ENCODE measurements at regions not wholly inside any gene's neighbourhood (a gene's known extent, or its start where the extent isn't known, plus 50 kb on each side); places are given as distances from the start of the nearest gene placed in this dataset.

- WGBS = 83% methylated on average over 4 of the region's 4 CpGs
- Histone ChIP-seq H3K4me1 (ENCODE audit: insufficient read depth) (no peaks in the 10 kb centered on the region), H3K4me3 (ENCODE audit: low read depth, low read length) (no peak overlapping the region), H3K36me3 (ENCODE audit: insufficient read depth) (no peaks in the 10 kb centered on the region), H3K27ac (ENCODE audit: low read depth) (no peak overlapping the region)
- no peak for DNase-seq (ENCODE audit: extremely low spot score)
Measured at GRCh38 chr11:23087407-23087806, 227.1 kb upstream of the CCDC179 start.

DNA sequence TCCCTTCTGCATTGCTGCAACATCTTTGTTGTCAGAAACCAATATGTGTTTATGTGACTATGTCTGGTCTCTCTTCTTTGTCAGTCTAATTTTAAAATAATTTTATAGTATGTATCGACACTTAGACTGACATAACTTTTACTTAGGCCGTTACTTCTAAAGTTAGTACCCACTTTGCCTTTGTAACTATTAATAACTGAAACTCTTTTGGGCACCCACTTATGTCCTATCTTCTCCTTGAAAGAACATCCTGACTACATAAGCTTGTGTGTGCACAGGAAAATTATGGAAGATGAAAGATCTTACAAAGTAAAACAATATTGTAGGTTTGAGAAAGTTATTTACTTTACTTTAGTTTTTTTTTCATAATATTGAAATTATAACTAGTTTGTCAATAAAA lies 230.4 kb upstream of the CCDC179 start:
- Histone ChIP-seq H3K36me3 (ENCODE audit: insufficient read depth) (no peaks in the 10 kb centered on the region), H3K27ac (ENCODE audit: low read depth) (no peak overlapping the region), H3K4me1 (ENCODE audit: insufficient read depth) (no peaks in the 10 kb centered on the region), H3K4me3 (ENCODE audit: low read depth, low read length) (no peak overlapping the region)
- 84% methylated on average over 2 of the region's 2 CpGs for WGBS
- no peak for DNase-seq (ENCODE audit: extremely low spot score)

GRCh38 chr11:23095650-23096189 lies 235.4 kb upstream of the CCDC179 start:
- no peaks in the 10 kb centered on the region for H3K4me1 ChIP-seq (ENCODE audit: insufficient read depth)
- H3K27ac ChIP-seq (ENCODE audit: low read depth) = no peak overlapping the region
- no peak for DNase-seq (ENCODE audit: extremely low spot score)
- 86% methylated on average over 2 of the region's 2 CpGs for WGBS
- H3K4me3 ChIP-seq (ENCODE audit: low read depth, low read length) = no peak overlapping the region
- H3K36me3 ChIP-seq (ENCODE audit: insufficient read depth) = no peaks in the 10 kb centered on the region

DNA sequence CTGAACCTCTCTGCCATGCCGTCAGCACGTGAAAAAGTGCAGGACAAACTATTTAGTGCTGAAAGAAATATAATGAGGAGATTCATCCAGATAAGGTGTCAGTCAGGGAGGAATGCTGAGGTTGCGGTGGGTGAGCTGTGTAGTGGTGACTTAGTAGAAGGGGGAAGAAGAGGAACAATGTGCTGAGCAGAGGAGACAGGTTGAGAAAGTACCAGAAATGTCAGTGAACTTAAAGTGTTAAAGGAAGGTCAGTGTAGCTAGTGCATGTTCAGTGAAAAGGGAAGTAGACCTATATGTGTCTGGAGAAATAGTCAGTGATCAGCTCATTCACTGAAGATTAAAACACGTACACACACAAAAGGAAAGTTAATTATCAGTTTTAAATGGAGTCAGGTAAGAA lies 237.6 kb upstream of the CCDC179 start:
- Histone ChIP-seq H3K27ac (ENCODE audit: low read depth) (no peak overlapping the region), H3K36me3 (ENCODE audit: insufficient read depth) (no peaks in the 10 kb centered on the region), H3K4me3 (ENCODE audit: low read depth, low read length) (no peak overlapping the region), H3K4me1 (ENCODE audit: insufficient read depth) (no peaks in the 10 kb centered on the region)
- WGBS = 53% methylated on average over 4 of the region's 4 CpGs
- no peak for DNase-seq (ENCODE audit: extremely low spot score)

GRCh38 chr11:23099256-23099655 lies 239.0 kb upstream of the CCDC179 start:
- no peak overlapping the region for H3K4me3 ChIP-seq (ENCODE audit: low read depth, low read length)
- H3K4me1 ChIP-seq (ENCODE audit: insufficient read depth) = no peaks in the 10 kb centered on the region
- DNase-seq (ENCODE audit: extremely low spot score) = no peak
- 97% methylated on average over 1 of the region's 1 CpG for WGBS
- H3K27ac ChIP-seq (ENCODE audit: low read depth) = no peak overlapping the region
- H3K36me3 ChIP-seq (ENCODE audit: insufficient read depth) = no peaks in the 10 kb centered on the region

DNA sequence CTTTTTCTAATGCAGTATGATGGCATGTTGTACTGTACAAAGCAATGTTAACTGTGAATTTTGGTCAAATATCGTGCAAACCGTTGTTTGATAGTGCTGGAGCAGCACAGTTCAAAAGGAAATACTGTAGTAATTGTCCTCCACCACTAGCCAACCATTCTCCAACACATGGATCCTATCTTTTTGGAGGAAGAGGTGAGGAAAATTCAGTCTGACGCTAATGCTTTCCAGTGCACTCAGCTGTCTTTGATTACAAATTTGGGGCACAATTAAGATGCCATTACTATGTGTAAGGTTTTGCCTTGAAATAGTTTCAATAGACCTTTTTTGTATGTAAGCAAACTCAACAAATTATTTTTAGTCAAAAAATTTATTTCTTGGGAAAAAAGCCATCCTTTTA lies 240.5 kb upstream of the CCDC179 start:
- no peak for DNase-seq (ENCODE audit: extremely low spot score)
- H3K4me1 ChIP-seq (ENCODE audit: insufficient read depth) = no peaks in the 10 kb centered on the region
- no peaks in the 10 kb centered on the region for H3K36me3 ChIP-seq (ENCODE audit: insufficient read depth)
- WGBS = 89% methylated on average over 3 of the region's 3 CpGs
- H3K4me3 ChIP-seq (ENCODE audit: low read depth, low read length) = no peak overlapping the region
- no peak overlapping the region for H3K27ac ChIP-seq (ENCODE audit: low read depth)

- no peaks in the 10 kb centered on the region for H3K36me3 ChIP-seq (ENCODE audit: insufficient read depth)
- H3K27ac ChIP-seq (ENCODE audit: low read depth) = no peak overlapping the region
- no peak for DNase-seq (ENCODE audit: extremely low spot score)
- no peak overlapping the region for H3K4me3 ChIP-seq (ENCODE audit: low read depth, low read length)
- WGBS = over 99% methylated on average over 2 of the region's 2 CpGs
- H3K4me1 ChIP-seq (ENCODE audit: insufficient read depth) = no peaks in the 10 kb centered on the region
Measured at GRCh38 chr11:23103416-23103815, 243.1 kb upstream of the CCDC179 start.

DNA sequence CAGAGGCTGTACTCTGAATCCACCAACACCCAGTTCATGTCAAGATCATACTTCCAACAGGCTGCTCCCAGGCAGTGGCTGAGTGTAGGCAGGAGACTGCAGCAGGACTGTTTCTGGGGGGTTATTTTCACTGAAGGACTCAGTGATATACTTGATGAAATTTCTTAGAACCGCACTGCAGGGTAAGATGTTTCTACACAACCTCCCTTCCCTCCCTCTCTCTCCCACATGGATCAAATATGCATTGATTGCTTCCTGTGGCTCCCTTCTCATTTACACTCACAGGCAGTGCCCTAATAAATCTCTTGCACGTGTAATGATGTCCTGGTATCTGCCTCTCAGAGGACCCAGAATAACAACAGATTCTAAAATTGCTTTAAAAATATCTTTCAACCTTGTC lies 251.3 kb upstream of the CCDC179 start:
- Histone ChIP-seq H3K4me1 (ENCODE audit: insufficient read depth) (no peaks in the 10 kb centered on the region), H3K36me3 (ENCODE audit: insufficient read depth) (no peaks in the 10 kb centered on the region), H3K4me3 (ENCODE audit: low read depth, low read length) (no peak overlapping the region), H3K27ac (ENCODE audit: low read depth) (no peak overlapping the region)
- WGBS = 71% methylated on average over 2 of the region's 2 CpGs
- no peak for DNase-seq (ENCODE audit: extremely low spot score)

GRCh38 chr11:23112390-23112789 lies 252.1 kb upstream of the CCDC179 start:
- no peak for DNase-seq (ENCODE audit: extremely low spot score)
- no peak overlapping the region for H3K4me3 ChIP-seq (ENCODE audit: low read depth, low read length)
- H3K4me1 ChIP-seq (ENCODE audit: insufficient read depth) = no peaks in the 10 kb centered on the region
- no peak overlapping the region for H3K27ac ChIP-seq (ENCODE audit: low read depth)
- H3K36me3 ChIP-seq (ENCODE audit: insufficient read depth) = no peaks in the 10 kb centered on the region
- WGBS = 70% methylated on average over 4 of the region's 4 CpGs

DNA sequence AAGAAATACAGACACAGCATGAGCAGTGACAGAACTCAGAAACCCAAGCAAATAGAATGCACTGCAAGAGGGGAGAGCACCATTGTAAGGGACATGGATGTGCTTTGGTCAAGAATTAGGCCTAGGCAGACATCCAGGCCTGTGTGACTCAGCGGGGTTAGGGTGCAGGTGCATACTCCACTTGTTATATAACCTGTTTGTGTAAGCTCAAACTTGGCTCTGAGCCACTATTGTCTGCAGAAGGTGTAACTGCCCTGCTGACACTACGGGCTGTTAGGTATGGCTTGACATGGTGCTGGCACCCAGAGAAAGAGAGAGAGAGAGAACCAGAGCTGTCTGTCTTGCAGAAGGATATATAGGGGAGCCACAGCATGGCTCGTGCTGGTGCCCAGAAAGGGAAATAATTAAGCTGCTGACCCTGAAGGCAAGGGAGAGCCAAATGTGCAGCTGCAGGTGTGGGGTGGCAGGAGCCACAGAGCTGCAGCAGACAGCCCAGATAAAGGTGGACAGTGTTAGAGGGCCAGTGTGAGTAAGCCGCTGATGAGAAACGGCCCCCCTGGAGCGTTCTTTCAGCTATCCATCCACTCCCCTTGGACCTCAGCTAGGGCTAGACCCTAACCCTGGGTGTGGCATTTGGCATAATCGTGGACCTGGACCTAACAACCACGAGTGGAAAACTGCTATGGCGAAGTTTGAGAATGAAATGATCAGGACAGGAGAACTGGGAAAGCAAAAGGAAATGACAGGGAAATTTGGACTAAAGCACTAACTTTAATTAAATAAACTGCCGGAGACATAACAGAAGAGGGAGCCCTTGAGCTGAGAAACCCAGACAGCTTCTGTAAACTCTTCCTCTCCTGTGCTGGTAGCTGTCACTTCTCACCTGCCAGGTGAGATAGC lies 253.0 kb upstream of the CCDC179 start:
- Histone ChIP-seq H3K4me1 (ENCODE audit: insufficient read depth) (no peaks in the 10 kb centered on the region), H3K27ac (ENCODE audit: low read depth) (no peak overlapping the region), H3K36me3 (ENCODE audit: insufficient read depth) (no peaks in the 10 kb centered on the region), H3K4me3 (ENCODE audit: low read depth, low read length) (no peak overlapping the region)
- 42% methylated on average over 10 of the region's 10 CpGs for WGBS
- no peak for DNase-seq (ENCODE audit: extremely low spot score)

DNA sequence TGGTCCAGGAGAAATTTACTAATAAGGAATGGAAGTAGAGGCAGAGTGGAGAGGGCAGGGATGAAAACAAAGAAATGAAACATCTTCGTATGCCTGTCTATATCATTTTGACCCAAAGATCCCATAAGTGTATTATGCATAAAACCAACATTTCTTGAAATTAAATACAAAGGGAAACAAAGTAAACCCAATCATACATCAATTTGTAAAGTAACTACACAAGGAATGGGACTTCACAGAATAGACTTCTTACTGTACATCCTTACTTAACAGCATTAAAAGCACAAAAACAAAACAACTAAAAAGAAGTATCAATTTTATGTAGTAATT lies 253.6 kb upstream of the CCDC179 start:
- WGBS = 72% methylated on average over 1 of the region's 1 CpG
- no peak for DNase-seq (ENCODE audit: extremely low spot score)
- Histone ChIP-seq H3K27ac (ENCODE audit: low read depth) (no peak overlapping the region), H3K4me1 (ENCODE audit: insufficient read depth) (no peaks in the 10 kb centered on the region), H3K4me3 (ENCODE audit: low read depth, low read length) (no peak overlapping the region), H3K36me3 (ENCODE audit: insufficient read depth) (no peaks in the 10 kb centered on the region)

DNA sequence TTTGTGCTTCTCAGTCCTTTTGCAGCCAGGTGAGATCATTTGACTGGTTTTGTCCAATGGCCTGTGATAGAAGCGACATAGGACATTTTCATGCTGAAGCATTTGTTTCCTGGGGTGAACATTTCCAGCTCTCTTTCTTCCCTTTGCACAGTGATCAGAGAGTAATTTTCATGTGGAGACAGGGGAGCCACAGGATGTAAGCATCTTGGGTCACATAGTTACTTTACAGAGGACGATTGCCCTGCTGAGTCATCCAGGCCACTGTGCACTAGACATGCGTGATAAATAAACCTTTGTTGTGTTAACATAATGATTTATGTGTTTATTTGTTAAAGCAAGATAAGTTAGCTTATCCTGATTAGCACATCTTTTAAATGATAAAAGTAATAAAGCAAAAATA lies 263.5 kb upstream of the CCDC179 start:
- no peak overlapping the region for H3K4me3 ChIP-seq (ENCODE audit: low read depth, low read length)
- WGBS = 44% methylated on average over 3 of the region's 3 CpGs
- H3K27ac ChIP-seq (ENCODE audit: low read depth) = no peak overlapping the region
- DNase-seq (ENCODE audit: extremely low spot score) = no peak
- H3K36me3 ChIP-seq (ENCODE audit: insufficient read depth) = no peaks in the 10 kb centered on the region
- no peaks in the 10 kb centered on the region for H3K4me1 ChIP-seq (ENCODE audit: insufficient read depth)

GRCh38 chr11:23124249-23124648 lies 264.0 kb upstream of the CCDC179 start:
- no peak overlapping the region for H3K27ac ChIP-seq (ENCODE audit: low read depth)

DNA sequence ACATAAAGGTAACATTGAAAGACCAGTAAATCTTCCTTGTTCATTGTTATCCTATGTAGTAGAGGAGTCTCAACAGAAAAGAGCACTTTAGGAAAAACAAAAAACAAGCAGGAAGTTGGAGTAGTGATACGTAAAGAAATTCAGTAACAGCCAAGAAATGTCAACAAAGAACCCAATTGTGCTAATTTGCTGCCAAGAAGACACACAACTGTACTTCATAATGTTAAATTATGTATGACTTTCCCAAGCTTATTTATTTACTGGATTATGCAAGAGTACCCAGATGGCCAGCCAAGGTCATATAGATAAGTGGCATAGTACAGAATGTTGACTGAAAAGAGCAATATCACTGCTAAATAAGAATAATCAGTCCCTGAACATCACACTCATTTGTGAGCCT lies 264.7 kb upstream of the CCDC179 start:
- Histone ChIP-seq H3K4me3 (ENCODE audit: low read depth, low read length) (no peak overlapping the region), H3K27ac (ENCODE audit: low read depth) (no peak overlapping the region), H3K4me1 (ENCODE audit: insufficient read depth) (no peaks in the 10 kb centered on the region), H3K36me3 (ENCODE audit: insufficient read depth) (no peaks in the 10 kb centered on the region)
- DNase-seq (ENCODE audit: extremely low spot score) = no peak
- 80% methylated on average over 1 of the region's 1 CpG for WGBS

More at GRCh38 chr11:23124249-23124648, 264.0 kb upstream of the CCDC179 start:
- Histone ChIP-seq H3K4me1 (ENCODE audit: insufficient read depth) (no peaks in the 10 kb centered on the region), H3K36me3 (ENCODE audit: insufficient read depth) (no peaks in the 10 kb centered on the region), H3K4me3 (ENCODE audit: low read depth, low read length) (no peak overlapping the region)
- no peak for DNase-seq (ENCODE audit: extremely low spot score)
